HG03139 (cell line): ENCODE measurements at regions not wholly inside any gene's neighbourhood (a gene's known extent, or its start where the extent isn't known, plus 50 kb on each side); places are given as distances from the start of the nearest gene placed in this dataset.

Source experiments
- ATAC-seq: cut with Tn5 transposase; IDR thresholded peaks from one replicate; pipeline ENCODE4 v1.9.1; 2021; ENCODE audit not compliant: unreplicated experiment

DNA sequence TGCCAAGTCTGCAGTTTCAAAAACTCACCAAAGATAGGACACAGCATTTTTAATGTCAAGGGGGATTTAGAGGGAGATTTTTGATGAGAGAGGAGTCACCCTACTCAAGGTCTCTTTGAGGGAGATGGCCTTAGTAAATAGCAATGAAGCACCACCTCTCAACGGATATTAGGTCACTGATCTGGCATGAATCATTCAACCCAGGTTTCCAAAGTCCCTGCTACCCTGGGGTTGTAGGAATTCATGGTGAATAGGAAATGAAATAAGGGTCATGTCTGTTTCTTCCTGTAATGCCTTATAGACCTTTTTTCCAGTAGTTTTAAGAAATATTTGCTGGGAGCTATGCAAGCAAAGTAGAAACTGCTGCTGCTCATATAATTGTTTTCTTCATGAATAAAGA lies 2154.9 kb downstream of the LRRC4C start:
- no peak for ATAC-seq

DNA sequence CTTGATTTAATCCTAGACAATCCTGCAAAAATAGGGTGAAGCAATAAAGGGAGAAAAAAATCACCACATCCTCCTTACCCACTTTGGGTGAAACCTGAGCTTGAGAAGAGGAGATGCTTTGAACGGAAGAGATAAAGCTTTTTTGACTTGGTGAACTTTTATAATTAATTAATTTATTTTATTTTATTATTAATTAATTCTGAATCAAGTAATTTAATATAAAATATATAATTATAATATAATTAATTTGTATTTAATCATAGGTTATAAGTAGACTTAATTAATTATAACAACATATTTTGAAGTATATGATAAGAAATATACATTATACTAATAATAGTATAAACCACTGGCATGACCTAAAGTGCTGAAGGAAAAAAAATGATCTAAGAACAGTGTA lies 2164.8 kb downstream of the LRRC4C start:
- no peak for ATAC-seq

DNA sequence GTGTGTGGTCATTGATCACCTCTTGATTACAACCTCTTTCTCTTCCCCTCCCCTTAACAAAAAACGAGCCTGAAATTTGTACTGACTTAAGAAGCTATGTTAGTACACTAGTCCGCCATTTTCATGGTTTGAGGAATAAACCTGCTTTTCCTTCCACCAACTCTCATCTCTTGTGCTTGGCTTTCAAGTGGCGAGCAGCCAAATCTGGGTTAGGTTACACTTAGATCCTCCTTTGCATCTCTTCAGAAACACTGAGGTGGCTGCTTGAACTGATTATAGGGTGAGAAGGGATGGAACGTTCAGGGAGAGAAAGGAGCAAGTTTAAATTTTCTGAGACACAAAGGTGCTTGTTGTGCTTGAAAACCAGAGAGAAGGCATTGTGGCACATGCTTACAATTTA lies 2171.4 kb downstream of the LRRC4C start:
- ATAC-seq = no peak

DNA sequence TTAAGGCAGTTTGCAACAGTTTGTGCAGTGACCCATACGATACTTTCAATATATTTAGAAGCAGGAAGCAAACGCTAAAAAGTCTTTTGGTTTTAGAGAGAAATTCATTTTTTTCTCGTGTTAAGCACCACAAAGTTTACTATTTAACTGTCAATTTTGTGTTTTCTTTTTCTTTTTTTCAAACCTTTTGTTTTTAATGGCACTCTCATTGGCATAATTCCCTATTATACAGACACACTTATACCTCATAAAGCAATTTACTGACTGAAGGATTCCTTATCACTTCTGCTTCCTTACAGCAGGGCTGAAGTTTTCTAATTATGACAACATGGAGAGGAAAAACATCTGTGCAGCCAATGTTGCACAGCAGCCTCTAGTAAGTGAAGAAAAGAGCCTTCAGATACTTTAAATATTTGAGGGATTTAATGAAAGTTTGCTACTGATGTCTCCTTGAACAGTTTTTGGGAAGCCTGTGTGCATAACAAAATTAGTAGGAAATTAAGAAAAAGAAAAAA lies 2191.2 kb downstream of the LRRC4C start:
- no peak for ATAC-seq

DNA sequence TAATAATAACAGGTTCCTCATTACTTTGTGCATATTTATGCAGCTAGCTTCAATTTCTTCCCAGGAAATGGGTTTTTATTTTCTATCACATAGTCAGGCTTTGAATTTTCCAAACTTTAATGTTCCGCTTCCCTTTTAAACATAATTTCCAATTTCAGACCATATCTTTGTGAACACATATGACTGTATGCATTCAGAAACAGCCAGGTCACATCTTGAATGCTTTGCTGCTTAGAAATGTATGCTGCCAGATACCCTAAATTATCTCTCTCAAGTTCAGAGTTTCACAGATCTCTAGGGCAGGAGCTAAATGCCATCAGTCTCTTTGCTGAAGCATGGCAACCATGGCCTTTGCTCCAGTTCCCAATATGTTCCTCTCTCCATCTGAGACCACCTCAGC lies 2203.8 kb downstream of the LRRC4C start:
- no peak for ATAC-seq

DNA sequence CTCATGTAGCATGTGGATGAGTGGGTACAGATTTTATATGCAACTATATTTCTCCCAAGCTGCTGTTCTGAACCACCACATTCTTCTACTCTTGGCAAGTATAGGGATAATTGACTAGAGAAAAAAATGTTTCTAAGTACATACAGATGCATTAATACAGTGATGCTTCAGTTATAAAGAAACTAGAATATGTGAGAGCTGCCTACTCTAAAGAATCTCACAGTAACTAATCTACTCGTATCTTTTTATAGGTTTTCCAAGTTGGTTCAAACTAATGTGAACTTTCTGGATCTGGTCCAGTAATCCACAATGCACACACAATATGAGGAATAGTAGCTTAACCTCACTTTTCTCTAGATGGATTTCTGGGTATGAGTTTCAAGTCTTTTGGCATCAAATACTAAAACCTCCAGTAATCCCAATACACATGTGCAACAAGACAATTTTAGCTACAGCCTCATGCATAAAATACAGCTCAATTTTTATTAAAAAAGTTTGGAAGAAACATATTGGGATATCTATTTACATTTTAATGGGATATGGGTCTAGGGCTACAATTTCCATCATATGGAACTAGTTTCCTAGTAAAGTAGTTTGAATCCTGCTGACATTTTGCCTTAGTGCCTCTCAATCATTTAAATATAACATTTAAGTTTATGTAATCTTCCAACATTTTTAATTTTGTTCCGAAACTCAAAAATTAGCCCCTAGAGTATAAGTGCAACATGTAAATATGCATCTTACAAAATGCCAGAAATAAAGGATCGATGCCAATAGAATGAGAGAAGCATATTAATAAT lies 2209.7 kb downstream of the LRRC4C start:
- no peak for ATAC-seq

DNA sequence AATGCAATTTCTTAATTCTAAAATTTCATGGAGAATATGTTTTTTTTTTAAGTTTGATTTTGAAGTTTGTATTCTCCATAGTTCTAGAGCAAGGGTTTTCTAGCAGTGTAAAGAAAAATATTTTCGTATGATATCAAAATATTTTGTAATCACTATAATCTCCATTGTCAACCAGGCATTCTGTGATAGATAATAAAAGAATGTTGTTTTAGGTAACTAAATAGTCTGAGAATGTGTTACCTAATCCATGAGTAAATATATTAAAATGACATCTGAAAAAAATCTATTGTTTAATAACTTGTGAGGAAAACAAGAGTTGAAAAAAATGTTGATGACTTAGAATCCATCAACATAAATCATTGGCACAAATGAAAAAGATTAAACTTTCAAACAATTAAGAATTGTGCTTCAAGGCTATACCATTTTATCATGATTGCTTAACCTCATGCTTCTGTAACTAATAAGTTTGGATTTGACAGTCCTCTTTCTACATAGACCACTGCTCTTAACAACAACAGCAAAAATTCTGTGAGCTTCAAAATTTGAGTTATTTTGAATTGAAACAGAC lies 2211.8 kb downstream of the LRRC4C start:
- no peak for ATAC-seq

DNA sequence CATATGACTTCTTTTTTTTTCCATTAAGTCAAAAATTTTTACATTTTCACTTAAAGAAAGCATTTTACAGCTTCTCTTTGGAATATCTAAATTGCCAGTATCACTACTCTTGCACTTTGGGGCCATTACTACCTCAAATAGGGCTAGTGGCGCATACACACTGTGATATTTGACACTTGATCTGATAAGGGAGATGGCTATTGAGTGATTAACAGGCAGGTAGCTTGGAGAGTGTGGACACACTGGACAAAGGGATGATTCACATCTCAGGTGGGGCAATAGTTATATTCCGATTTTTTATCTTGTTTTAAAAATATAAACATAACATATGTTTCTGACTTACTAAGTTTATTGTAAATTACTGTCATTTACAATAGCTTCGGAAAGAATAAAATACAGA lies 2219.9 kb downstream of the LRRC4C start:
- no peak for ATAC-seq

DNA sequence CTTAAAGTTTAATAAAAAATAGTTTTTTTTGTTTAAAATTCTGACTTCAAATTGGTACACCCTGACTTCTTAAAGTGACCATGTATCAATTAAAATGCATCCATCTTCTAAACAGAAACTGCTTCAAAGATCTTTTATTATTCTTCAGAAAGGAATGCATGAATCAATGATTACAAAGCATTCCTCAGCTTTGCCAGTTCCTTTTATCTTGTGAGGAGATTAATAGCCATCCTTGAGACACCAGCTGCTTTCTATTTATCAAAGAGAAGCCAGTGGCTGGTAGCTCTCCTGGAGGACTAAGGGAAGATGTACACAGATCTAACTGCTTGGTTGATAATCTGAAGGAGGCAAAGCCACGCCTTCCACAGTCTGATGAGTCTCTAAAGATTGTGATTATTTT lies 2222.5 kb downstream of the LRRC4C start:
- no peak for ATAC-seq

DNA sequence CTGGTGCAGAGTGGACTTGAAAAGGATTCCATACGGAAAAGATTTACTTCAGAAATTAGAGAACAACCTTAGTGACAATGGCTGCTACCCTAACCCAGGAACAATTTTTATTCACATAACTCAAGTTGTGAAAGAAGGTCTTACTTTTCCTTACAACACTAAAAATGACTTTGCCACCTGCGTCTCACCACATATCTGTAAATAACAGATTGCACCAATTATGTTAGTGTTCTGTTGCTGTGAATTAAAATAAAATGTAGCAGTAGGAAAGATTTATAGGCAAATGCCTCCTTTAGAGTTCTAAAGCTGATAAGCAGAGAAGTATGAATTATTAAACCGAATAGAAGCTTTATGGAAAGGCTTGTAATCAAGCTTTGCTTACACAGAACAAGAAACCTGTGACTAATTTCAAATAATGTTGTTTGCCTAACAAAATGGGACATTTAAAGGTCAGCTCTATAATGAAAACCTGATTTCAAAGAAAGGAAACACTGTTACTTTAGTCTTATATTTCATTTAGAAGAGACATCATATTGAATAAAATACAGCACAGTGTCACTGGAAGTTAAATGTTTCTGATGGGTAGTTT lies 2237.8 kb downstream of the LRRC4C start:
- no peak for ATAC-seq

DNA sequence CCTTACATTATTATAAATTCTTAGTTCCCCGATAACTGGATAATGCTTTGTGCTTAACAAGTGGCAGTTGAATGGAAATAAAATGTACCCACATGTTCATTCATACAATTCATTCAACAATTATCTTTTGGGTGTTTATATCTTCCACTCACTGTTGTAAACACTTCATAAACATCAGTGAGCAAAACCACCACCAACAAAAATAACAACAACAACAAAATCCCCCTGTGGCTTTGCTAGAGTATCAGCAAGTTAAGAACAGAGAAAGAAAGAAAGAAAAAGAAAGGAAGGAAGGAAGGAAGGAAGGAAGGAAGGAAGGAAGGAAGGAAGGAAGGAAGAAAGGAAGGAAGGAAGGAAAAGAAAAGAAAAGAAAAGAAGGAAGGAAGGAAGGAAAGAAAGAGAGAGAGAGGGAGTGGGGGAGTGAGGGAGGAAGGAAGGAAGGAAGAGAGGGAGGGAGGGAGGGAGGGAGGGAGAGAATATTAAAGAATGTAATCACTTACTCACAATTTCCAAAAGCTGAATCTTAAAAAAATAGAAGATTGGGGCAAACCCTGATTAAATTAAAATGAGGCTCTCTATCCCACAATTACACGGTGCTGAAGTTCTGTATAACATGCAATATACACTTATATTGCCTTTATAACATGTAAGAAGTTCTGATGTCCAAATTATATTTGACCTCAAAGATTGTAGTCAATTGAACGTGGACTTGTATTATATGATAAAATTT lies 2238.8 kb downstream of the LRRC4C start:
- ATAC-seq = no peak

DNA sequence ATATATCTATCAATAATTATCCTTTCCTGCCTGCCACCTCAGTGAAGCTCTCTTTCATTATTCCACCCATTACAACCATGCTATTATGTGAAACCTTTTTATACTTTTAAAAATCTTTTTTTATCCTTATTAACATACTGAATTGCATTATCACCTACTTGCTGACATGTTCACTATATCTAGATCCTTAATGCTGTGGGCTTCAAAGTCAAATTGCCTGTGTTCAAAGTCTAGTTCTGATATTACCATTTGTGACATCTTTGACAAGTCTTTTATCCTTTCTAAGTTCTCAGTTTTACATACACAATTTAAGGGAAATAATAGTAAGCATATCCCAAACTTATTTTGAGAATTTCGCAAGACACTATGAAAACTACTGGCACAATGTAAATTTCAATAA lies 2239.4 kb downstream of the LRRC4C start:
- ATAC-seq = no peak

DNA sequence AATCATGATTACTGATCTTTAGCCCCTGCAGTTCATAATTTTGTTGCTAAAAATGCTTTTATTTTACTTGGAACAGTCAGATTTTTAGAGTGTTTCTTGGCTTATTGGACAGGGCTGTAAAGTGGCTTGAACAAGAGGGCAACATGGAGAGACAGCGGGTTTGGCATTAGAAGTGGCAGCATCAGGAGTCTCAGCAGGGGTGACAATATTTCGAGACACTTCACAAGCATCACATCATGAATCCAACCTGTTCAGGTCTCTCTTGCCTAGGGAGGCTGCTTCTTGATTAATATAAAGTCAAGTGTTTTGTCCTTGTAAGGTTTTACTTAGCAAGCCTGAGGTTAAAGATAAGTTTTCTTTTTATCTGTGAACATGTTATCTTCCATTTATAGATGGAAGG lies 2249.5 kb downstream of the LRRC4C start:
- no peak for ATAC-seq

DNA sequence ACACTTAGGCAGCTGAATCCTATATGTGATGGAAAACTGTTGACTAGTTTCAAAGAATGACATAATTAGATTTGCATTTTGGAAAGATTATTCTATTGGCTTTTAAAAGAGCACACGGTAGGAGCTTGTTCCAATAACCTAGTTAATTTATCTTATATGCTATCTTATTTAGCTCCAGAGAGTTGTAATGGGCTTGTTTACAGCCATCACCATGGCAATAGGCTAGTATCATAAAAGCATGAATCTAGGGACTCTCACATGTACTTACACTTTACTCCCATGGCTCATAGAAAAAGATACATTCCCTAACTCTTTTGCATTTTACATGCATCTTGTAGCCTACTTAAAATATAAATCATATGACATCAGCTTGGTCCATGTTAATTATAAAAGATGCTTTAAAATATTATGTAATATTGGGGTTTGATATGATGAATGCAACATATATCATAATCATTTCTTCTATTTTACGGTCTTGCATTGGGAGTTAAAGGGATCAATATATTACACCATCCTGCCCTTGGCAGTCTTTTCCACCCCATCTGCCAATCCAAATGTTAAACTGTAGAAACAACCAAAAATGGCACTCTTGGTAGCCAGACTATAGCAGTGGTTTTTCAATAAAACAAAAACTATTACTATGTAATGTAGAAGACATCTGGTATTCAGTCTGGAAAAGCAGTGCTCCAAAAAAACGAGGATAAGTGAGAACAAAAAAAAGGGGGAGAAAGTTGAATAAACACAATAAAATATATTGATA lies 2254.0 kb downstream of the LRRC4C start:
- ATAC-seq = no peak

DNA sequence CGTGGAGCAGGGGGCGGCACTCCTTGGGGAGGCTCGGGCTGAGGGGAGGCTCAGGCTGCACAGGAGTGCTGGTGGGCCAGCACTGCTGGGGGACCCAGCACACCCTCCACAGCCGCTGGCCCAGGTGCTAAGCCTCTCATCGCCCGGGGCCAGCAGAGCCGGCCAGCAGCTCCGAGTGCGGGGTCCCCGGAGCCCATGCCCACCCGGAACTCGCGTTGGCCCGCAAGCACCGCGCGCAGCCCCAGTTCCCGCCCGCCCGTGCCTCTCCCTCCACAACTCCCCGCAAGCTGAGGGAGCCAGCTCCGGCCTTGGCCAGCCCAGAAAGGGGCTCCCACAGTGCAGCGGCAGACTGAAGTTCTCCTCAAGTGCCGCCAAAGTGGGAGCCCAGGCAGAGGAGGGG lies 2266.8 kb downstream of the LRRC4C start:
- no peak for ATAC-seq

DNA sequence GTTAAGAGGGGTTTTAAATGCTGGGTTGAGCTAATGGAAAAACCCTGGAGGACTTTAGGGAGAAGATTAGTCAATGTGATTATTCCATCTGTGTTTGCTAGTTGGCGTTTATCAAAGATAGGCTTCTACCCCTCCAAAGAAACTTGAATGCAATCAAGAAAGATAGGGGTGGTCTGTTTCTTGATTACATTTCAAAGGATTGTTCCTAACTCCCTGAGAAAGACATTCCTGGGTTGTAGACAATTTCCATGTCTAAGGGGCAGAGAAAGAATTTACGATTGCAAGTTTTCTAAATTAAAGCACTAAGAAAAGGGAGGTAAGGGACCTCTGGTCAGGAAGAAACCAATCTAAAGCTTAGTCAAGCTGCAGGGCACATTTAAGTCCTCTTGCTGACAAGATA lies 2268.7 kb downstream of the LRRC4C start:
- no peak for ATAC-seq

DNA sequence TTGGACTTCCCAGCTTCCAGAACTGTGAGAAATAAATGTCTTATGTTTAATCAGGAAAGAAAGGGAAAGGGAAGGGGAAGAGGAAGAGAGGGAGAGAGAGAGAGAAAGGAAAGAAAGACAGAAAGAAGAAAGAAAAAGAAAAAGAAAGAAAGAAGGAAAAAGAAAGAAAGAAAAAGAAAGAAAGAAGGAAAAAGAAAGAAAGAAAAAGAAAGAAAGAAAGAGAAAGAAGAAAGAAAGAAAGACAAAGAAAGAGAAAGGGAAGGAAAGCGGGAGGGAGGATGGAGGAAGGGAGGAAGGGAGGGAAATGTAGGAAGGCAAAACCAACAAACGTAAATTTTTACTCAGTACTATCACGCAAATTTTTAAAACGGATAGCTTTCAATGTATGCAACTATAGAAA lies 2281.8 kb downstream of the LRRC4C start:
- ATAC-seq = no peak

DNA sequence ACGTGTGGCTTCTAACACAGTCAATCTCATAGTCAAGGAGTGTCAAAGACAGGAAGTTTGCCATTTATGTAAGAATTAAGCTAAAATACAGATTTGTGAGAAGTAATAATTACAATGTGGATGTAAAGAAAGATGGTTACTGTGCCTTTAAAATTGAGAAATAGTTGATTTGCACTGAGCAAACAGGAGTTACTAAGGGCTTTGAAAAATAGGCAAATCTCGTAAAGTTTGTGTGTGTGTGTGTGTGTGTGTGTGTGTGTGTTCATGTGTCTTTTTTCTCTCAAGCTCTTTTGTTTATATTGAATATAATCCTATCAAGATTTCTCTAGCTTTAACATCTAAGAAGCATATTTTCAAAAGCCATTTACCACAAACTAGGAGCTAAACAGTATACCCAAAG lies 2284.5 kb downstream of the LRRC4C start:
- ATAC-seq = no peak

DNA sequence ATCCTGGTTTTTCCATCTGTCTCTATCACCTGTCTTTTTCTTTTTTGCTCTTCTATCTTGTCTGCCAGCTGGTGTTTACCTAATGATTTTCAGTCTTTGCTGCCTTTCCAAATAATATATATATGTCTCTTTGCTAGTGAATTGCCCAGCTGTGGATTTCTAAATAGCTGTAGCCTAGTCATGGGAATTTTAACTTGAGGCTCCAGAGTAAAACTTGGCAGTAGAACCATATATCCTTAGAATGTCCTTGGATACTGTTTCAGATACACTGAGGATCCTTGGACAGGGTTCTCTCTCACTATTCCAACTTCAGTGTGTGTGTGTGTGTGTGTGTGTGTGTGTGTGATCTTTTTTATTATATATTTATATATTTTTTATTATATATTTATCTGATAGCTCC lies 2285.3 kb downstream of the LRRC4C start:
- no peak for ATAC-seq

DNA sequence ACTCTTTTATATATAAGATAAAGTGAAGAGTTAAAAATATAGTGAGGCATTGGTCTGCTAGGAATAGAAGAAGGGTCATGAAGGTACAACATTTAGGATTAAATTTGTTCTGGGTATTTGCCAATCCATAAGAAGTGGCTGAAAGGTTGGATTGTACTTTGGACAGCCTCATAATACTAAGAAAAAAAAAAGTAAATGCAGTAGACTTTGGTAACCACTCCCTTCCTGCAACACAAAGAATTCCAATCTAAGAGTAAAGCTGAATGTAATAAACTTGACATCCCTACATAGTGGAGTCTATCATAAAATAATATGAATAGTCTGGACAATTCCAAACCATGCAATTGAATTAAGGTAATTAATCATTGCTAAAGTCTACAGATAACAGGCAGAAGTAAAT lies 2294.4 kb downstream of the LRRC4C start:
- ATAC-seq = no peak

DNA sequence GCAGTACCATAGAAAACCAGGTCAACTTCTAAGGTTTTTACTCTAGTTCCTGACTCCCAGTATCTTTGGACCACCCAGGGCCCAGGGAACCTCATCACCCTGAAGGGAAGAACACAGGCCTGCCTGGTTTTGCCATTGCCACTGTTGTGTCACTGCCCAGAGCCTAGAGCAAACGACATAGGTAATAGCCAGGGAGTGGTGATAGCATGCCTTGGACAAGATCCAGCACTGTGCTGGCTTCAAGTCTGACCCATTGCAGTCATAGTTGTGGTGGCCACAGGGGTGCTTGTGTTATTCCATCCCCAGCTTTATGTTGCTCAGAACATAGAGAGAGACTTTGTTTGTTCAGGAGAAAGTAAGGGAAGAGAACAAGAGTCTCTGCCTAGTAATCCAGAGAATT lies 2310.2 kb downstream of the LRRC4C start:
- ATAC-seq = no peak
